Fibroblast of the aortic adventitia (primary cell): ENCODE measurements at regions not wholly inside any gene's neighbourhood (a gene's known extent, or its start where the extent isn't known, plus 50 kb on each side); places are given as distances from the start of the nearest gene placed in this dataset.
"Not testable (repeated sequence)": the region's sequence is repeated elsewhere in the genome, so short reads cannot be mapped to it uniquely, and the experiment has no call there.

Experiments used
- DNase-seq: peaks from one replicate; pipeline ENCODE4 v3.0.0-alpha.2; 2010; ENCODE audit warnings: low read depth
- H3K4me3 ChIP-seq: 2 replicates; pipeline ENCODE4 v1.5.1; 2011; ENCODE audit warnings: low read depth, mild to moderate bottlenecking, control low read depth, low read length, moderate library complexity
- TF ChIP-seq, protein P1 (sequence below): IDR thresholded peaks from 2 replicates; pipeline ENCODE4 v1.5.1; 2011; ENCODE audit warnings: mild to moderate bottlenecking, low read length, control low read depth, inconsistent platforms; ENCODE audit not compliant: insufficient read depth

DNA sequence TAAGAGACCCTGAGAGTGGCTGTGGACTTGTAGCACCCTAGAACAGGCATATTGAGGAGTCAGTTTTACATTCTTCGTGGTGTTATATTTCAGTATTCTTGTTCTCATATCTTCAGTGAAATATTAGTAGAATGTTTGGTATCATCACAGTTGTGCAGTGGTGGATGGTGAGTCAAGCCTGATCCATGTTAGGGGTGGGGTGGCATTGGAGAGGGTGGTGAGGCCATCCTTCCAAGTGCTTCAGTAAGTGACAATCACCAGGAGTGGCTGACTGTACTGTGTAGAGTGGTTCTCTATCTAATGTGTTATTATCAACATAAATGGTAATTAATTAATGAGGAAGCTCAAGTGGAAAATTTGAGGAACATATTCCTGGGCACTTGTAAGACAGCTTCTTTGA, 197.7 kb upstream of the SLC16A7 start:
- TF ChIP-seq, protein P1, sequence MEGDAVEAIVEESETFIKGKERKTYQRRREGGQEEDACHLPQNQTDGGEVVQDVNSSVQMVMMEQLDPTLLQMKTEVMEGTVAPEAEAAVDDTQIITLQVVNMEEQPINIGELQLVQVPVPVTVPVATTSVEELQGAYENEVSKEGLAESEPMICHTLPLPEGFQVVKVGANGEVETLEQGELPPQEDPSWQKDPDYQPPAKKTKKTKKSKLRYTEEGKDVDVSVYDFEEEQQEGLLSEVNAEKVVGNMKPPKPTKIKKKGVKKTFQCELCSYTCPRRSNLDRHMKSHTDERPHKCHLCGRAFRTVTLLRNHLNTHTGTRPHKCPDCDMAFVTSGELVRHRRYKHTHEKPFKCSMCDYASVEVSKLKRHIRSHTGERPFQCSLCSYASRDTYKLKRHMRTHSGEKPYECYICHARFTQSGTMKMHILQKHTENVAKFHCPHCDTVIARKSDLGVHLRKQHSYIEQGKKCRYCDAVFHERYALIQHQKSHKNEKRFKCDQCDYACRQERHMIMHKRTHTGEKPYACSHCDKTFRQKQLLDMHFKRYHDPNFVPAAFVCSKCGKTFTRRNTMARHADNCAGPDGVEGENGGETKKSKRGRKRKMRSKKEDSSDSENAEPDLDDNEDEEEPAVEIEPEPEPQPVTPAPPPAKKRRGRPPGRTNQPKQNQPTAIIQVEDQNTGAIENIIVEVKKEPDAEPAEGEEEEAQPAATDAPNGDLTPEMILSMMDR = no peak
- no peak overlapping the region for H3K4me3 ChIP-seq
- no peak for DNase-seq

DNA sequence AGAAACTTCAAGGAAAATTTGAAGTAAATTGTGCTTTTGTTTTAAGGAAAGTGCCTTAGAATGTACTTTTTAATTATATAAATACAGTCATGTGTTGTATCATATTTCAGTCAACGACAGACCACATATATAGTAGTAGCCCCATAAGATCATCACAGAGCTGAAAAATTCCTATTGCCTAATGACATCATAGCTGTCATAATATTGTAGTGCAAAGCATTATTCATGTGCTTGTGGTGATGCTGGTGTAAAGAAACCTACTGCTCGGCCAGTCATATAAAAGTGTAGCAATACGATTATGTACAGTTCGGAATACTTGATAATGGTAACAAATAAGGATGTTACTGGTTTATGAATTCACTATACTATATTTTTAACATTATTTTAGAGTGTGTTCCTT, 198.9 kb upstream of the SLC16A7 start:
- TF ChIP-seq, protein P1 = no peak
- DNase-seq = no peak
- H3K4me3 ChIP-seq = no peak overlapping the region

GRCh38 chr12:59396519-59396918, 199.3 kb upstream of the SLC16A7 start:
- TF ChIP-seq, protein P1 = no peak
- no peak overlapping the region for H3K4me3 ChIP-seq
- no peak for DNase-seq

- not testable (repeated sequence) for H3K4me3 ChIP-seq, DNase-seq
Measured at GRCh38 chr12:59395310-59395709, 200.5 kb upstream of the SLC16A7 start.

- no peak for DNase-seq
- no peak overlapping the region for H3K4me3 ChIP-seq
- TF ChIP-seq, protein P1 = no peak
Measured at GRCh38 chr12:59393506-59393905, 202.3 kb upstream of the SLC16A7 start.

DNA sequence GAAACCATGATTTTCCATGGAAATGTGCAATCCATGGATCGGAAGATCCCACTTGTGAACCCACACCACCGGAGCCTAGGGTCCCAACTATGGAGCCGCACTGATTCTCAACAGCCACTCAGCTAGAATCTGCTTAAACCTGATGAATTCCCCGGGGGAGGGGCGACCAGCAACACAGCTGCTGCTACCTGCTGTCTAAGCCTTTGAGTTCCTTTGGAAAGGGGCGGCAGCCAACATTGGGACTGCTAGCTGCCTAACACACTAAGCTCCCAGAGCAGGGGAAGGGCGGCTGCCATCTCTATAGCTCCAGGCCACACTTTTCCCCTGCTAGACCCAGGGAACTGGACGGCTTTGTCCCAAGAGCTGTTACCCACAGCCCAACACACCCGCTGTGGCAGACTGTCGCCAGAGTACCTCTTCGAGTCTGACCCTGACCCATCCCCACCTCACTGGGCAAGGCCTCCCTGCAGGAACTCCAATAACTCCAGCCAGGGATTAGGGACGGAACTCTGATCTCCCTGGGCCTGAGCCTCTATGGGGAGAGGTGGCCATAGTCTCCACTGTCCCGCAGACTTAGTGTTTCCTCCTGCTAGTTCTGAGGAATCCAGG, 205.8 kb upstream of the SLC16A7 start:
- TF ChIP-seq, protein P1 = no peak
- no peak for DNase-seq

DNA sequence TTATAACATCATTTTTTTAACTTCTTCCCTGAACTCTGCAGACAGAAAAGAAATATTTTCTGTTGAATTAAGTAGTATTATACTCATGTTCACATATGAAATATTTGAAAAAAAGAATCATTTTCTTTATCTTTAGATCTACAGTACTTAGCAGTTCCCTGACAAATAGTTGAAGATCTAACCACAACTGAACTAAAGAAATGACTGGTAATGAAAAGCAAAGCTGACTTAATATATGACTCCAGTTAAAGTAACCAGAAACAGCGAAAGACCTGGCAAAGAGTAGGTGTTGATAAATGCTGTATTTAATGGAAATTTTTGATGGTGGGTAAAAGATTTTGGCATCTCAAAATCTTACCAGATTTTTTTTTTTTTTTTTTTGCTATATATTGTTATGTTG, 207.1 kb upstream of the SLC16A7 start:
- no peak overlapping the region for H3K4me3 ChIP-seq
- no peak for DNase-seq
- TF ChIP-seq, protein P1 = no peak

More for the DNA sequence above, 205.8 kb upstream of the SLC16A7 start:
- H3K4me3 ChIP-seq = no peak overlapping the region
